ENCODE measurements at regions not wholly inside any gene's neighbourhood (a gene's known extent, or its start where the extent isn't known, plus 50 kb on each side); places are given as distances from the start of the nearest gene placed in this dataset.

GRCh38 chr12:115455268-115455681 lies 771.3 kb upstream of the TBX3 start:
- TF ChIP-seq POLR2A (IDR thresholded peaks at IDR 0.05; ENCODE audit: low read depth, low read length) = no peak
- no peak for TF ChIP-seq CTCF (IDR thresholded peaks at IDR 0.05; ENCODE audit: extremely low read depth in 1 of 2, insufficient read depth in 1 of 2, low read depth in 1 of 2, low read length in 2 of 2)
- no peak for TF ChIP-seq MYC (IDR thresholded peaks at IDR 0.05; ENCODE audit: low read depth, low read length)
- no peak for TF ChIP-seq EZH2 (IDR thresholded peaks at IDR 0.05; ENCODE audit: borderline replicate concordance, low read depth, low read length, severe bottlenecking)

All from endothelial cell of umbilical vein (primary cell).